Bronchial epithelial cell (primary cell): ENCODE measurements at regions not wholly inside any gene's neighbourhood (a gene's known extent, or its start where the extent isn't known, plus 50 kb on each side); places are given as distances from the start of the nearest gene placed in this dataset.

Experiments
- DNase-seq: peaks from one replicate; pipeline ENCODE4 v3.0.0-alpha.2; 2010; ENCODE audit warnings: low read depth
- FAIRE-seq: peaks from 2 replicates; lab custom pipeline; 2011; peaks lifted over from hg19 to GRCh38; lab: Jason Lieb, UNC
- H3K27me3 ChIP-seq: 2 replicates; pipeline ENCODE4 v1.5.1; 2011; ENCODE audit warnings: low read length; ENCODE audit not compliant: control insufficient read depth, insufficient read depth
- H3K36me3 ChIP-seq: 2 replicates; pipeline ENCODE4 v1.5.1; 2011; ENCODE audit warnings: low read length; ENCODE audit not compliant: control insufficient read depth, insufficient read depth
- H3K4me3 ChIP-seq: 2 replicates; pipeline ENCODE4 v1.5.1; 2011; ENCODE audit warnings: mild to moderate bottlenecking, low read depth, low read length, control low read depth
- CTCF ChIP-seq: IDR thresholded peaks from 2 replicates; pipeline ENCODE4 v1.5.1; 2011; ENCODE audit warnings: mild to moderate bottlenecking, moderate library complexity, low read length, control low read depth, inconsistent platforms; ENCODE audit not compliant: insufficient read depth, severe bottlenecking

DNA sequence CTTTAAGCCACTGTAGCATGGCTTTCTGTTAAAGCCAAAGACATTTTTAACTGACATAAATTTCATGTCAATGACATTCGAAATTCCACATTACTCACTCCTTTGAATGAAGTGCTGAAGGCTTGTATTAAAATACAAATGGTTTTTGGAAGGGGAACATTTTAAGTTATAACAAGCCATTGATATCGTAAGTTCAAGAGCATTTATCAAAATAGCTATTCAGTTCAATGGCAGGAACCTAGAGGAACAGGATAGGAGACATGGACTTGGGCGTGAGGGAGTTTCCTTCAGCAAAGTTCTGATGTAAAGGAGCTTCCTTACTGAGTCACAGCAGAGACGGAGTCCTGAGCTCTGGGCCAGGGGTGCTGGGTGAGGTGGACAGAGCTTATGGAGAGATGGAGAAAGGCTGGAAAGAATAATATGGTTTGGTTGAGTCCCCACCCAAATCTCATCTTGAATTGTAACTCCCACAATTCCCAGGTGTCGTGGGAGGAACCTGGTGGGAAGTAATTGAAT lies 631.8 kb downstream of the BNC2 start:
- Histone ChIP-seq H3K36me3 (no peaks in the 10 kb centered on the region), H3K4me3 (no peak overlapping the region), H3K27me3 (no peaks in the 10 kb centered on the region)
- no peak for DNase-seq
- no peak for TF ChIP-seq CTCF
- no peak for FAIRE-seq

- peak; percentile 20 for DNase-seq
- FAIRE-seq, result no peak
- Histone ChIP-seq H3K36me3 (no peaks in the 10 kb centered on the region), H3K27me3 (no peaks in the 10 kb centered on the region), H3K4me3 (no peak overlapping the region)
- no peak for TF ChIP-seq CTCF
Measured at GRCh38 chr9:16241231-16241630, 629.2 kb downstream of the BNC2 start.

DNA sequence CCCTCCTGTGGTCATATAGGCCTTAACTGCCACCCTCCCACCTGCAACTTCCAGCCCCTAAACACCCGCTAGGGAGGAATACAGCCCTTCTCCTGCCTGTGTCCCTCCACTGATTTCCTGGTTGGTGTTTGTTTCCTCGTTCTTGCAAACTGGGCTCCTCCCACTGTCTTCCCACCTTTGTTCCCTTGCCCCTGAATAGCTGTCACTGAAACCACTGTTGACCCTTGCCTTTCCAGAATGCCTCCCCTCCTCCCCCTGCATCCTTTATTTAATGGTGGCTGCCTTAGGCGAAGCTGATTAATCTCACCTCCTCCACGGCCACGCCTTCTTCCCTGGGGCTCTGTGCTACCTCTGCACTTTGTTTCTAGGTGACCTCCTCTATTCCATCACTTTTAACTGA lies 626.7 kb downstream of the BNC2 start:
- Histone ChIP-seq H3K27me3 (no peaks in the 10 kb centered on the region), H3K36me3 (no peaks in the 10 kb centered on the region), H3K4me3 (no peak overlapping the region)
- no peak for FAIRE-seq
- no peak for TF ChIP-seq CTCF
- DNase-seq, result no peak

GRCh38 chr9:16245756-16246440 lies 624.6 kb downstream of the BNC2 start:
- H3K36me3 ChIP-seq, result no peaks in the 10 kb centered on the region
- FAIRE-seq (no peak), DNase-seq (no peak)
- no peaks in the 10 kb centered on the region for H3K27me3 ChIP-seq
- TF ChIP-seq CTCF, result no peak
- no peak overlapping the region for H3K4me3 ChIP-seq

- no peak for DNase-seq
- Histone ChIP-seq H3K36me3 (no peaks in the 10 kb centered on the region), H3K27me3 (no peaks in the 10 kb centered on the region), H3K4me3 (no peak overlapping the region)
- no peak for TF ChIP-seq CTCF
- no peak for FAIRE-seq
Measured at GRCh38 chr9:16246785-16247184, 623.7 kb downstream of the BNC2 start.
